Fibroblast of the aortic adventitia (primary cell): ENCODE measurements at regions not wholly inside any gene's neighbourhood (a gene's known extent, or its start where the extent isn't known, plus 50 kb on each side); places are given as distances from the start of the nearest gene placed in this dataset.

ENCODE experiments used
- DNase-seq: peaks from one replicate; pipeline ENCODE4 v3.0.0-alpha.2; 2010; ENCODE audit warnings: low read depth
- H3K4me3 ChIP-seq: 2 replicates; pipeline ENCODE4 v1.5.1; 2011; ENCODE audit warnings: low read depth, mild to moderate bottlenecking, control low read depth, low read length, moderate library complexity
- TF ChIP-seq, protein P1 (sequence below): IDR thresholded peaks from 2 replicates; pipeline ENCODE4 v1.5.1; 2011; ENCODE audit warnings: mild to moderate bottlenecking, low read length, control low read depth, inconsistent platforms; ENCODE audit not compliant: insufficient read depth

DNA sequence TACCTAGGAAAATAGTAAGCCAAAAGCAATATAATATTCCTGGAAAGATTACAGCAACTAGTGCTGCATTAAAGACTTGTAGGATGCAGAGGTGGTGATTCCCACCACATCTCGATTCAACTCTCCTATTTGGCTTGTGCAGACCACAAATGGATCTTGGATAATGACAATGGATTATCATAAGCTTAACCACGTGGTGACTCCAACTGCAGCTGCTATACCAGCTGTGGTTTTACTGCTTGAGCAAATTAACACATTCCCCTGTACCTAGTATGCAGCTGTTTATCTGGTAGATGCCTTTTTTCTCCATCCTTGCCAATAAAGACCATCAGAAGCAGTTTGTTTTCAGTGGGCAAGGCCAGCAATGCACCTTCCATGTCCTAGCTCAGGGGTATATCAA is 542.7 kb upstream of the ADGRL4 start:
- TF ChIP-seq, protein P1, sequence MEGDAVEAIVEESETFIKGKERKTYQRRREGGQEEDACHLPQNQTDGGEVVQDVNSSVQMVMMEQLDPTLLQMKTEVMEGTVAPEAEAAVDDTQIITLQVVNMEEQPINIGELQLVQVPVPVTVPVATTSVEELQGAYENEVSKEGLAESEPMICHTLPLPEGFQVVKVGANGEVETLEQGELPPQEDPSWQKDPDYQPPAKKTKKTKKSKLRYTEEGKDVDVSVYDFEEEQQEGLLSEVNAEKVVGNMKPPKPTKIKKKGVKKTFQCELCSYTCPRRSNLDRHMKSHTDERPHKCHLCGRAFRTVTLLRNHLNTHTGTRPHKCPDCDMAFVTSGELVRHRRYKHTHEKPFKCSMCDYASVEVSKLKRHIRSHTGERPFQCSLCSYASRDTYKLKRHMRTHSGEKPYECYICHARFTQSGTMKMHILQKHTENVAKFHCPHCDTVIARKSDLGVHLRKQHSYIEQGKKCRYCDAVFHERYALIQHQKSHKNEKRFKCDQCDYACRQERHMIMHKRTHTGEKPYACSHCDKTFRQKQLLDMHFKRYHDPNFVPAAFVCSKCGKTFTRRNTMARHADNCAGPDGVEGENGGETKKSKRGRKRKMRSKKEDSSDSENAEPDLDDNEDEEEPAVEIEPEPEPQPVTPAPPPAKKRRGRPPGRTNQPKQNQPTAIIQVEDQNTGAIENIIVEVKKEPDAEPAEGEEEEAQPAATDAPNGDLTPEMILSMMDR = no peak
- H3K4me3 ChIP-seq = no peak overlapping the region
- DNase-seq = no peak

GRCh38 chr1:79547514-79547913 is 541.0 kb upstream of the ADGRL4 start:
- TF ChIP-seq, protein P1 = no peak

GRCh38 chr1:79543394-79543793 is 536.9 kb upstream of the ADGRL4 start:
- no peak overlapping the region for H3K4me3 ChIP-seq
- no peak for DNase-seq
- TF ChIP-seq, protein P1 = no peak

More at GRCh38 chr1:79547514-79547913, 541.0 kb upstream of the ADGRL4 start:
- H3K4me3 ChIP-seq = no peak overlapping the region
- no peak for DNase-seq

GRCh38 chr1:79539001-79539400 is 532.5 kb upstream of the ADGRL4 start:
- H3K4me3 ChIP-seq = no peak overlapping the region
- TF ChIP-seq, protein P1 = no peak
- DNase-seq = no peak

DNA sequence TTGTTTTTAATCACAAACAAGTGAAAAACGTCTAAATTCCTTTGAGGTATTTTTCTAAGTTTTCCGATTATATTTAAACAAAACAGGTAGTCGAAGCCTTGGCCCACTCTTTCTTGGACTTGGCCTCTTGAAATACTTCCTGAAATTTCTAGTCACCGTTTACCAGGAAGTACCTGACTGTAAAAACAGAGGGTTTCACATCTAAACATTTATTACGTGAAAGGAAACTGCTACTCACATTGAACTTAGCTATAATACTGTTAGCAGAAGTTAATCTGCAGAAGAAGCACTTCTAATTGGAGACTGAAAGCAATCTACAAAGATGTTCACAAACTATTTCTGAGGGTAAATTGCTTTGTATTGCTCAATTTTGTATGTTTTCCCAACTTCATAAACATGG is 526.0 kb upstream of the ADGRL4 start:
- no peak overlapping the region for H3K4me3 ChIP-seq
- TF ChIP-seq, protein P1 = no peak
- DNase-seq = no peak

DNA sequence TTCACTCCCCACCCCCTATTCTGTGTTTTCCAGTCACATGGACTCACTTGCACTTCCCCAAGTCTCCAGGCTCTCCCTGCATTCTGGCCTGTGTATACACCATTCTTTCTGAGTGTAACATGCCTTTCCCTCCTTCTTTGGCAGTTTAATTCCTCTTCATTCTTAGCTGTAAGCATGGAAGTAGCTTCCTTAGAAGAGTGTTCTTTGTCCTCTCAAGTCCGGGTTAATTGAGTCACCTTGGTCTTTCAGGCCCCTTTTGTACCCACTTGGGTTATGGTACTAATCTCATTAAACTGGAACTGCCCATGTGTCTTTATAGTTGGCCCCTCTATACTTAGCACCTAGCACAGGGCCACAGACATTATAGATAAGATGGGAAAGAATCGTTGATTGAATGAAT is 525.3 kb upstream of the ADGRL4 start:
- H3K4me3 ChIP-seq = no peak overlapping the region
- no peak for DNase-seq
- TF ChIP-seq, protein P1 = no peak

DNA sequence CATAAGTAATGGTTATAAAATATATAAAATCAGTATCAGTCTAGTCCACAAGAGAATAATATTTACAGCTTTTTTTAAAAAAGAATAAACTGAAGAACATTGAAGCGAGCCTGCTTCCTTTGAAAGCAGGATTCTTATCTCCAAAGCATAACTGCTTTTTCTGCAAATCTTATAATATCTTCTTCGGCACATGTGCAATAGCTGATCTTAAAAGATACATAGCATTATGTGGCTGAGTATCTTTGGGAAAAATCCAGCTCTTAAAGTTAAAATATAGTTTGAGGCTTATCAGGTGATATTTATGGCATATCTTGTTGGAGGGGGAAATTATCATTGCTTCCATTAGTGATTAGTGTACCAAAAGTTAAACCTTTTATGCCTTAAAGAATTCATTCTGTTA is 523.9 kb upstream of the ADGRL4 start:
- DNase-seq = no peak
- no peak overlapping the region for H3K4me3 ChIP-seq
- TF ChIP-seq, protein P1 = no peak
